Esophagus squamous epithelium (tissue), 4 donors: ENCODE measurements at regions not wholly inside any gene's neighbourhood (a gene's known extent, or its start where the extent isn't known, plus 50 kb on each side); places are given as distances from the start of the nearest gene placed in this dataset.

Source experiments
- POLR2A ChIP-seq, 4 donors: fragments of 450-650 bp; IDR thresholded peaks; one replicate each; pipeline ENCODE4 v1.6.1; 2017; ENCODE audit warnings: antibody characterized with exemption in 4 of 4, mild to moderate bottlenecking in 4 of 4, moderate library complexity in 3 of 4
- TF ChIP-seq, protein P1 (sequence below), 6 experiments: fragments of 450-650 bp in 4 of 6; fragments of 200-600 bp in 2 of 6; sonication (generic) in 2 of 6; IDR thresholded peaks; one replicate each; pipeline ENCODE4 v1.5.1; 2016 to 2019; ENCODE audit warnings: antibody characterized with exemption in 6 of 6, mild to moderate bottlenecking in 4 of 6, moderate library complexity in 4 of 6

DNA sequence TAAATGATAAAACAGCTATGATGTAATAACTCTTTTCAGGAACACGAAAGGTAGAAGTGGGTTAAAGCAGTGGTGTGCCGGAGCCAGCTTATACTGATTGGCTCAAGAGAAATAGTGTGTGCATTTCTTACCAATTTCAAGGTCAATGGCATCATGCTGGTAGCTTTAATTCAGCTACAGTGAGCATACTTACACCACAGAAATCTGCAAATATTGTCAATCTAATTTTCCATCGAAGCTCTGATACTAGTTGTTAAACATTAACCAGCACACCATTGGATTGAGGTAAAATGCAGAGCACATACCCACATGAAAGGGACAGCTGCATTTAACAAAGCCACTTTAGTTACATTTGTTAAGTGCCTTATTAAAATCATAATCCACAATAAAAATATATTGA lies 225.7 kb downstream of the KCNC2 start:
- TF ChIP-seq, protein P1, sequence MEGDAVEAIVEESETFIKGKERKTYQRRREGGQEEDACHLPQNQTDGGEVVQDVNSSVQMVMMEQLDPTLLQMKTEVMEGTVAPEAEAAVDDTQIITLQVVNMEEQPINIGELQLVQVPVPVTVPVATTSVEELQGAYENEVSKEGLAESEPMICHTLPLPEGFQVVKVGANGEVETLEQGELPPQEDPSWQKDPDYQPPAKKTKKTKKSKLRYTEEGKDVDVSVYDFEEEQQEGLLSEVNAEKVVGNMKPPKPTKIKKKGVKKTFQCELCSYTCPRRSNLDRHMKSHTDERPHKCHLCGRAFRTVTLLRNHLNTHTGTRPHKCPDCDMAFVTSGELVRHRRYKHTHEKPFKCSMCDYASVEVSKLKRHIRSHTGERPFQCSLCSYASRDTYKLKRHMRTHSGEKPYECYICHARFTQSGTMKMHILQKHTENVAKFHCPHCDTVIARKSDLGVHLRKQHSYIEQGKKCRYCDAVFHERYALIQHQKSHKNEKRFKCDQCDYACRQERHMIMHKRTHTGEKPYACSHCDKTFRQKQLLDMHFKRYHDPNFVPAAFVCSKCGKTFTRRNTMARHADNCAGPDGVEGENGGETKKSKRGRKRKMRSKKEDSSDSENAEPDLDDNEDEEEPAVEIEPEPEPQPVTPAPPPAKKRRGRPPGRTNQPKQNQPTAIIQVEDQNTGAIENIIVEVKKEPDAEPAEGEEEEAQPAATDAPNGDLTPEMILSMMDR (IDR thresholded peaks at IDR 0.05), result no peak
- TF ChIP-seq POLR2A (IDR thresholded peaks at IDR 0.05), result no peak
